ENCODE measurements at regions not wholly inside any gene's neighbourhood (a gene's known extent, or its start where the extent isn't known, plus 50 kb on each side); places are given as distances from the start of the nearest gene placed in this dataset.

DNA sequence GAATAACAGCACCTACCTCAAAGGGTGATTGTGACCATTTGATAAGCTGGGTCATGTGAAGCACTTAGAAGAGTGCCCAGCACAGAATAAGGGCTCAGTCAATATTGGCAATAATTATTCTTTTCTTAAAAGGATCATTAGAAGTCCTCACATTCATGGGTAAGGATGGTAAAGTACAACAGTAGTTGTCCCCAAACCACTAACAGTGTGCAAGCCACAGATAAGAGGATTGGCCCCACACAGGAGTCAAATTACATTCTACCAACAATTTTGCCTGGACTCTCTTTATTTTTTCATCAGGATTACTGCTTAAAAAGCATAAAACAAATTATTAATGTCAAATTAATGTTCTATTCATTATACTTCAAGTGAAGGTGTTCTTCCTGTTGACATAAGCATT is 271.5 kb upstream of the PDGFD start:
- DNase-seq (ENCODE audit: low spot score): no peak
- ChIA-PET POLR2A (no interaction called here), CTCF (ENCODE audit: unreplicated experiment) (no interaction called here)
- H3K27ac ChIP-seq (ENCODE audit: low read depth, low read length, poor library complexity, severe bottlenecking): no peak overlapping the region
- H3K79me2 ChIP-seq (ENCODE audit: insufficient read depth, low read depth, low read length): no peaks in the 10 kb centered on the region
- H4K20me1 ChIP-seq (ENCODE audit: insufficient read depth, low read length): no peaks in the 10 kb centered on the region
- no TSS peak for BruUV-seq (replicated peaks)
- H3K4me3 ChIP-seq (ENCODE audit: low read depth, low read length, poor library complexity, severe bottlenecking): no peak overlapping the region
- no peaks in the 10 kb centered on the region for H3K4me1 ChIP-seq (ENCODE audit: insufficient read depth, low read length, poor library complexity, severe bottlenecking)
- intact Hi-C loops (cut with micrococcal nuclease; ENCODE audit: unreplicated experiment): no loop called here
- TF ChIP-seq EZH2phosphoT487 (IDR thresholded peaks at IDR 0.05; ENCODE audit: borderline replicate concordance, low read depth, low read length): no peak
- TF ChIP-seq, protein P1, sequence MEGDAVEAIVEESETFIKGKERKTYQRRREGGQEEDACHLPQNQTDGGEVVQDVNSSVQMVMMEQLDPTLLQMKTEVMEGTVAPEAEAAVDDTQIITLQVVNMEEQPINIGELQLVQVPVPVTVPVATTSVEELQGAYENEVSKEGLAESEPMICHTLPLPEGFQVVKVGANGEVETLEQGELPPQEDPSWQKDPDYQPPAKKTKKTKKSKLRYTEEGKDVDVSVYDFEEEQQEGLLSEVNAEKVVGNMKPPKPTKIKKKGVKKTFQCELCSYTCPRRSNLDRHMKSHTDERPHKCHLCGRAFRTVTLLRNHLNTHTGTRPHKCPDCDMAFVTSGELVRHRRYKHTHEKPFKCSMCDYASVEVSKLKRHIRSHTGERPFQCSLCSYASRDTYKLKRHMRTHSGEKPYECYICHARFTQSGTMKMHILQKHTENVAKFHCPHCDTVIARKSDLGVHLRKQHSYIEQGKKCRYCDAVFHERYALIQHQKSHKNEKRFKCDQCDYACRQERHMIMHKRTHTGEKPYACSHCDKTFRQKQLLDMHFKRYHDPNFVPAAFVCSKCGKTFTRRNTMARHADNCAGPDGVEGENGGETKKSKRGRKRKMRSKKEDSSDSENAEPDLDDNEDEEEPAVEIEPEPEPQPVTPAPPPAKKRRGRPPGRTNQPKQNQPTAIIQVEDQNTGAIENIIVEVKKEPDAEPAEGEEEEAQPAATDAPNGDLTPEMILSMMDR (conservative IDR thresholded peaks at IDR 0.05; ENCODE audit: low read length): no peak
- no peaks in the 10 kb centered on the region for H3K36me3 ChIP-seq (ENCODE audit: insufficient read depth, low read length)
- H3K4me2 ChIP-seq (ENCODE audit: low read length): no peak overlapping the region
- H3K9me3 ChIP-seq (ENCODE audit: low read length): no peaks in the 10 kb centered on the region
- H3K9me2 ChIP-seq (ENCODE audit: insufficient read depth, low read length): no peaks in the 10 kb centered on the region
- no peak overlapping the region for H2AFZ ChIP-seq (ENCODE audit: low read length)

DNA sequence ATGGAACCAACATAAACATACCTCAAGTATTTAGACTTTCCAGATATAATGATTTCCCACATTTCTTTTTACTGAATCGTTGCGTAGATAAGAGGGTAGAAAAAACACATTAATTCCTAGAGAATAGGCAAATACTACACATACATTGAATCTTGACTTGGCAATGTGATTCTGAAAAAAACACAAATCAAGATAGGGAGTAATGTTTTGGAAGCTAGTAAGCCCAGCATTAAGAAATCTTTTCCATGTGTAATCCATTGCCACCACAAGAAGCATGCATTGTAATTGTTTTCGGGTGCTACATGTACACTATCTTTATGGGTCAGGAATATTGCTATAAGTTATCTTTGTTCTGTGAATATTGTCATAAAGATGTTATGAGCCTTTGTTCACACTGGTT is 269.8 kb upstream of the PDGFD start:
- no TSS peak for BruUV-seq (replicated peaks)
- no peak for DNase-seq (ENCODE audit: low spot score)
- H3K27ac ChIP-seq (ENCODE audit: low read depth, low read length, poor library complexity, severe bottlenecking): no peak overlapping the region
- H3K79me2 ChIP-seq (ENCODE audit: insufficient read depth, low read depth, low read length): no peaks in the 10 kb centered on the region
- no peak overlapping the region for H2AFZ ChIP-seq (ENCODE audit: low read length)
- no peak overlapping the region for H3K4me3 ChIP-seq (ENCODE audit: low read depth, low read length, poor library complexity, severe bottlenecking)
- H3K9me3 ChIP-seq (ENCODE audit: low read length): no peaks in the 10 kb centered on the region
- H3K4me1 ChIP-seq (ENCODE audit: insufficient read depth, low read length, poor library complexity, severe bottlenecking): no peaks in the 10 kb centered on the region
- H3K9me2 ChIP-seq (ENCODE audit: insufficient read depth, low read length): no peaks in the 10 kb centered on the region
- H3K36me3 ChIP-seq (ENCODE audit: insufficient read depth, low read length): no peaks in the 10 kb centered on the region
- intact Hi-C loops (cut with micrococcal nuclease; ENCODE audit: unreplicated experiment): no loop called here
- TF ChIP-seq, protein P1 (conservative IDR thresholded peaks at IDR 0.05; ENCODE audit: low read length): no peak
- no peak for TF ChIP-seq EZH2phosphoT487 (IDR thresholded peaks at IDR 0.05; ENCODE audit: borderline replicate concordance, low read depth, low read length)
- H3K4me2 ChIP-seq (ENCODE audit: low read length): no peak overlapping the region
- ChIA-PET POLR2A (interaction anchor here (0.6 to 1.0 kb wide), 2 partner anchors 503 to 1105 kb away, joined by 3 read pairs; no protein-coding TSS in a partner anchor), CTCF (ENCODE audit: unreplicated experiment) (no interaction called here)
- no peaks in the 10 kb centered on the region for H4K20me1 ChIP-seq (ENCODE audit: insufficient read depth, low read length)

DNA sequence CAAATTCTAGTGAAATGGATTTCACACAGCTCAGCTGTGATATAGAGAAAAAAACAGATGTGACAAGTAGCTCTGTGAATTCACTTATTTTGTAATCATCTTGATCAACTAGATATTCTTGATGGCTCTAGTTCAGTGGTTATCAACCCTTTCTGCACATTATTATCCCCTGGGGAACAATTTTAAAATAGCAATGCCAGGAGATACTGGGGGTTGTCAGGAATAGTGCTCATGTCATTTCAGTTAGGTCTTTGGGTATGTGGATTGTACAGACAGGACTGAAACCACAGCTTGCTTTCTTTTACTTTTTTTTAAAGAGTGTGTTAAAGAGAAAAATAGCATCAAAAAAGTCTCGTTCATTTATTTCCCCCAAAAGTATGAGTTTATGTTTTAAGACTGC is 269.0 kb upstream of the PDGFD start:
- ChIA-PET CTCF (ENCODE audit: unreplicated experiment) (no interaction called here), POLR2A (interaction anchor here (1.0 kb wide), 1 partner anchor 503 kb away, joined by 3 read pairs; no protein-coding TSS in a partner anchor)
- H3K36me3 ChIP-seq (ENCODE audit: insufficient read depth, low read length): no peaks in the 10 kb centered on the region
- H3K4me2 ChIP-seq (ENCODE audit: low read length): no peak overlapping the region
- BruUV-seq (replicated peaks): no TSS peak
- no peak for TF ChIP-seq EZH2phosphoT487 (IDR thresholded peaks at IDR 0.05; ENCODE audit: borderline replicate concordance, low read depth, low read length)
- TF ChIP-seq, protein P1 (conservative IDR thresholded peaks at IDR 0.05; ENCODE audit: low read length): no peak
- H4K20me1 ChIP-seq (ENCODE audit: insufficient read depth, low read length): no peaks in the 10 kb centered on the region
- H2AFZ ChIP-seq (ENCODE audit: low read length): no peak overlapping the region
- H3K27ac ChIP-seq (ENCODE audit: low read depth, low read length, poor library complexity, severe bottlenecking): no peak overlapping the region
- H3K4me3 ChIP-seq (ENCODE audit: low read depth, low read length, poor library complexity, severe bottlenecking): no peak overlapping the region
- DNase-seq (ENCODE audit: low spot score): no peak
- no peaks in the 10 kb centered on the region for H3K79me2 ChIP-seq (ENCODE audit: insufficient read depth, low read depth, low read length)
- no peaks in the 10 kb centered on the region for H3K4me1 ChIP-seq (ENCODE audit: insufficient read depth, low read length, poor library complexity, severe bottlenecking)
- no peaks in the 10 kb centered on the region for H3K9me3 ChIP-seq (ENCODE audit: low read length)
- no peaks in the 10 kb centered on the region for H3K9me2 ChIP-seq (ENCODE audit: insufficient read depth, low read length)
- intact Hi-C loops (cut with micrococcal nuclease; ENCODE audit: unreplicated experiment): no loop called here
